HPDE6-E6E7 (cell line): ENCODE measurements at regions not wholly inside any gene's neighbourhood (a gene's known extent, or its start where the extent isn't known, plus 50 kb on each side); places are given as distances from the start of the nearest gene placed in this dataset.
A peak's percentile ranks its signal among the peaks of the same experiment; 100 is the strongest.

Experiments used
- DNase-seq: peaks from one replicate; pipeline ENCODE4 v3.0.0; 2011; ENCODE audit warnings: missing footprints; ENCODE audit errors: extremely low spot score

- no peak for DNase-seq
These were observed 1025.0 kb downstream of the JRKL start for GRCh38 chr11:97414801-97415200.

GRCh38 chr11:97419729-97420128, 1029.9 kb downstream of the JRKL start:
- DNase-seq: no peak

- DNase-seq: no peak
These were observed 1038.5 kb downstream of the JRKL start for GRCh38 chr11:97428247-97428790.

- no peak for DNase-seq
These were observed 1041.1 kb downstream of the JRKL start for GRCh38 chr11:97430877-97431276.

- DNase-seq: no peak
These were observed 1043.1 kb downstream of the JRKL start for GRCh38 chr11:97432926-97433325.

- DNase-seq: no peak
These were observed 1055.7 kb downstream of the JRKL start for GRCh38 chr11:97445561-97445960.

GRCh38 chr11:97451441-97451840, 1061.6 kb downstream of the JRKL start:
- no peak for DNase-seq

GRCh38 chr11:97454988-97455387, 1065.2 kb downstream of the JRKL start:
- peak; percentile 3 for DNase-seq

- no peak for DNase-seq
These were observed 1070.3 kb downstream of the JRKL start for GRCh38 chr11:97460091-97460490.

- no peak for DNase-seq
These were observed 1071.4 kb downstream of the JRKL start for GRCh38 chr11:97461044-97461880.

GRCh38 chr11:97461934-97462333, 1072.1 kb downstream of the JRKL start:
- DNase-seq: no peak

- no peak for DNase-seq
These were observed 1074.1 kb downstream of the JRKL start for GRCh38 chr11:97463891-97464290.

GRCh38 chr11:97471480-97471879, 1081.7 kb downstream of the JRKL start:
- no peak for DNase-seq

- DNase-seq: no peak
These were observed 1097.6 kb downstream of the JRKL start for GRCh38 chr11:97487387-97487786.

- no peak for DNase-seq
These were observed 1109.1 kb downstream of the JRKL start for GRCh38 chr11:97498891-97499290.

- DNase-seq: no peak
These were observed 1112.4 kb downstream of the JRKL start for GRCh38 chr11:97502201-97502600.

GRCh38 chr11:97506076-97506759, 1116.4 kb downstream of the JRKL start:
- no peak for DNase-seq

GRCh38 chr11:97514446-97514845, 1124.6 kb downstream of the JRKL start:
- no peak for DNase-seq

GRCh38 chr11:97516688-97517087, 1126.9 kb downstream of the JRKL start:
- DNase-seq: no peak

- DNase-seq: no peak
These were observed 1135.5 kb downstream of the JRKL start for GRCh38 chr11:97525273-97525672.

GRCh38 chr11:97537407-97538150, 1147.8 kb downstream of the JRKL start:
- DNase-seq: no peak

- no peak for DNase-seq
These were observed 1154.6 kb downstream of the JRKL start for GRCh38 chr11:97544431-97544830.
